K562 (cell line): ENCODE measurements at regions not wholly inside any gene's neighbourhood (a gene's known extent, or its start where the extent isn't known, plus 50 kb on each side); places are given as distances from the start of the nearest gene placed in this dataset.

Experiments
- CTBP1 ChIP-seq: fragments of 450-650 bp; IDR thresholded peaks from 2 replicates; pipeline ENCODE4 v1.6.1; 2016; ENCODE audit warnings: borderline replicate concordance
- CTCF ChIP-seq, 3 experiments: IDR thresholded peaks in 2 of 3; conservative IDR thresholded peaks in 1 of 3; 2 replicates each; pipeline ENCODE4 v1.5.1; 2011 to 2012; ENCODE audit warnings: low read length in 3 of 3, mild to moderate bottlenecking in 3 of 3, control low read depth in 2 of 3, improper control_type of control experiment in 1 of 3, inconsistent platforms in 1 of 3, low read depth in 1 of 3, mixed read lengths in 1 of 3, moderate library complexity in 1 of 3; ENCODE audit not compliant: insufficient read depth in 2 of 3
- MCM7 ChIP-seq, 2 experiments: fragments of 450-650 bp; IDR thresholded peaks; 2 replicates each; pipeline ENCODE4 v1.6.1; 2016 to 2018
- NFIC ChIP-seq: fragments of 450-650 bp; IDR thresholded peaks from 2 replicates; pipeline ENCODE4 v1.6.1; 2017; ENCODE audit warnings: mild to moderate bottlenecking, inconsistent platforms
- RNF219 ChIP-seq: fragments of 250-450 bp; sonication (Bioruptor Pico); IDR thresholded peaks from 2 replicates; pipeline ENCODE4 v1.5.0; 2022; ENCODE audit warnings: mild to moderate bottlenecking
- THRB ChIP-seq: fragments of 450-650 bp; formaldehyde crosslinking; conservative IDR thresholded peaks from 2 replicates; pipeline ENCODE4 v1.4.0; 2022; ENCODE audit warnings: mild to moderate bottlenecking, missing genetic modification characterization
- ZBTB2 ChIP-seq: fragments of 450-650 bp; IDR thresholded peaks from 2 replicates; pipeline ENCODE4 v1.6.1; 2016; ENCODE audit warnings: antibody characterized with exemption
- ZNF644 ChIP-seq: fragments of 200-800 bp; sonication (Bioruptor generic); IDR thresholded peaks from 2 replicates; pipeline ENCODE4 v1.6.1; 2016; ENCODE audit warnings: low read depth, missing genetic modification characterization, missing compliant biosample characterization

GRCh38 chr15:96064351-96064756 is 266.1 kb upstream of the NR2F2 start (continued):
- TF ChIP-seq CTCF (IDR thresholded peaks at IDR 0.05 in 2 of 3, conservative IDR thresholded peaks at IDR 0.05 in 1 of 3; ENCODE audit: insufficient read depth in 2 of 3, low read depth in 1 of 3, low read length in 3 of 3) (no peak), MCM7 (IDR thresholded peaks at IDR 0.05) (no peak), ZNF644 (tag) (no peak), ZBTB2 (no peak), CTBP1 (no peak), RNF219 (CRISPR knock-in tag) (no peak), THRB (CRISPR knock-in tag) (no peak), NFIC (no peak)
- TF ChIP-seq, all 486 proteins: peak for 0
